B cell (primary cell): ENCODE measurements at regions not wholly inside any gene's neighbourhood (a gene's known extent, or its start where the extent isn't known, plus 50 kb on each side); places are given as distances from the start of the nearest gene placed in this dataset.

ENCODE experiments used
- EZH2 ChIP-seq: IDR thresholded peaks from 2 replicates; pipeline ENCODE4 v1.6.1; 2012; ENCODE audit warnings: borderline replicate concordance, low read depth, mild to moderate bottlenecking, moderate library complexity, low read length; ENCODE audit not compliant: insufficient read depth, poor library complexity, severe bottlenecking
- TF ChIP-seq, protein P1 (sequence below): fragments of 200-600 bp; IDR thresholded peaks from one replicate; pipeline ENCODE4 v1.8.0; 2022; ENCODE audit warnings: antibody characterized with exemption, mild to moderate bottlenecking

DNA sequence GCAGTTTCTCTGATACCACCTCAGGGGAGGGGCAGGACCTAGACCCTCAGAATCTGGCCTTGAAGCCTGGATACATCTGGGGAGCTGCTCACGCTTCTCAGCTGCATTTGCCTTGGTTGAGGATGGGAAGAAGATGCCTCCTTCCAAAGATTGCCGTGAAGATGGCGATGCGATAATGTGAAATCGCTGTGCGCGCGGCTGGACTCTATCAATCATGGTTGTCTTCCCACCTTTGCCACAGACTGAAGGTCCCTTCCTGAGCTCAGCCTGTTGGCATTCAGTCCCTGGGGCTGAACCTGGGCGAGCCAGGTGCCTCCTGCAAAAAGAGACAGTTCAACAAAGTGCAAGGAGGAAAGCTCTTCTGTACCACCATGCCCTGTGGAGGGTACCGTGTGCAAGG lies 114.4 kb upstream of the SLC45A1 start:
- TF ChIP-seq, protein P1, sequence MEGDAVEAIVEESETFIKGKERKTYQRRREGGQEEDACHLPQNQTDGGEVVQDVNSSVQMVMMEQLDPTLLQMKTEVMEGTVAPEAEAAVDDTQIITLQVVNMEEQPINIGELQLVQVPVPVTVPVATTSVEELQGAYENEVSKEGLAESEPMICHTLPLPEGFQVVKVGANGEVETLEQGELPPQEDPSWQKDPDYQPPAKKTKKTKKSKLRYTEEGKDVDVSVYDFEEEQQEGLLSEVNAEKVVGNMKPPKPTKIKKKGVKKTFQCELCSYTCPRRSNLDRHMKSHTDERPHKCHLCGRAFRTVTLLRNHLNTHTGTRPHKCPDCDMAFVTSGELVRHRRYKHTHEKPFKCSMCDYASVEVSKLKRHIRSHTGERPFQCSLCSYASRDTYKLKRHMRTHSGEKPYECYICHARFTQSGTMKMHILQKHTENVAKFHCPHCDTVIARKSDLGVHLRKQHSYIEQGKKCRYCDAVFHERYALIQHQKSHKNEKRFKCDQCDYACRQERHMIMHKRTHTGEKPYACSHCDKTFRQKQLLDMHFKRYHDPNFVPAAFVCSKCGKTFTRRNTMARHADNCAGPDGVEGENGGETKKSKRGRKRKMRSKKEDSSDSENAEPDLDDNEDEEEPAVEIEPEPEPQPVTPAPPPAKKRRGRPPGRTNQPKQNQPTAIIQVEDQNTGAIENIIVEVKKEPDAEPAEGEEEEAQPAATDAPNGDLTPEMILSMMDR = no peak
- no peak for TF ChIP-seq EZH2
